ENCODE measurements at regions not wholly inside any gene's neighbourhood (a gene's known extent, or its start where the extent isn't known, plus 50 kb on each side); places are given as distances from the start of the nearest gene placed in this dataset.

DNA sequence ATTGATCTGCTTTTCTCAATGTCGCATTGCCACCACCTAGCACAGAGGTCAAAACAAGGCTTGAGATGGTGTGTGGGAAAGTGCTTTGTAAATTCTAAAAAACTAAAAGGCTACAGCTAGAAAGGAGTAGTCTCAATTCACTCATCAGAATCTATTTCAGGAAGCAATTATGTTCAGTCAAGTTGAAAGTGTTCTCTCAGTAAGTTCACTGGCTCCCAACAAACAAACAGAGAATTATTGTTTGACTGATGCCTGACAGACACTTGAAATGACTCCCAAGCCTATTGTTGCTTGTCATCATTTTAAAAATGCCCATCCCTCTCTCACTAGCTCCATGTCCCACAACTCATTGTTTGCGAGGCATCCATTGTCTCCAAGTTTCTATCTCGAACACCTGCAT is 419.6 kb upstream of the CPEB2 start:
- no peak for TF ChIP-seq CTCF (conservative IDR thresholded peaks at IDR 0.05; ENCODE audit: low read depth in 2 of 2)
- no peak for TF ChIP-seq CREB1 (CRISPR knock-in tag; IDR thresholded peaks at IDR 0.05; ENCODE audit: low read depth)
- no peak for TF ChIP-seq ZNF331 (CRISPR knock-in tag; IDR thresholded peaks at IDR 0.05; ENCODE audit: low read depth)
- TF ChIP-seq EZH2 (IDR thresholded peaks at IDR 0.05; ENCODE audit: low read depth, unreplicated experiment): no peak

Measured in GM23338 (cell line).